ENCODE measurements at regions not wholly inside any gene's neighbourhood (a gene's known extent, or its start where the extent isn't known, plus 50 kb on each side); places are given as distances from the start of the nearest gene placed in this dataset.
"Not testable (repeated sequence)": the region's sequence is repeated elsewhere in the genome, so short reads cannot be mapped to it uniquely, and the experiment has no call there.

DNA sequence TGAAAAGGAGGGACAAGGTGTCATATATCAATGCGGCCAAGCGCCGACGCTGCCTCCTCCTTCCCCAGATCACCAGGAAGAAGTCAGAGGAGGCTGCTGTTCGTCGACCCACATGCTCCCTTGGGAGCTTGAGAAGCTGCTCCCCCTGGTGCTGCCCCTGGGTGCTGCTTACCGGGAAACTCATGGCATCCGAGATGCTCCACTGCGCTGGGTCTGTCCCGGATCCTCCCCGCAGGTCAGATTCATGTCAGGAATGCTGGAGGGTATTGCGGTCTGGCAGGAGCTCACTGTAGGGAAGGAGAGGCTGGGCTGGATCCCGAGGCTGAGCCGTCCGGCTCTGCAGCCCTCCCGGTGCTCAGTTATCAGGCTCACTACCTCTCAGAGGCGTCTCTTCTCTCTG, 123.7 kb upstream of the FAM20C start:
- Histone ChIP-seq H3K9ac (ENCODE audit: low read depth in 2 of 2, low read length in 2 of 2) (no peak overlapping the region), H3K4me3 (no peak overlapping the region), H3K36me3 (no peaks in the 10 kb centered on the region), H3K4me1 (no peaks in the 10 kb centered on the region), H3K9me3 (no peaks in the 10 kb centered on the region), H3K27me3 (no peaks in the 10 kb centered on the region), H3K27ac (no peak overlapping the region)
- intact Hi-C loops (cut with DNase I): no loop called here
- DNase-seq: no peak
- TF ChIP-seq, protein P1, sequence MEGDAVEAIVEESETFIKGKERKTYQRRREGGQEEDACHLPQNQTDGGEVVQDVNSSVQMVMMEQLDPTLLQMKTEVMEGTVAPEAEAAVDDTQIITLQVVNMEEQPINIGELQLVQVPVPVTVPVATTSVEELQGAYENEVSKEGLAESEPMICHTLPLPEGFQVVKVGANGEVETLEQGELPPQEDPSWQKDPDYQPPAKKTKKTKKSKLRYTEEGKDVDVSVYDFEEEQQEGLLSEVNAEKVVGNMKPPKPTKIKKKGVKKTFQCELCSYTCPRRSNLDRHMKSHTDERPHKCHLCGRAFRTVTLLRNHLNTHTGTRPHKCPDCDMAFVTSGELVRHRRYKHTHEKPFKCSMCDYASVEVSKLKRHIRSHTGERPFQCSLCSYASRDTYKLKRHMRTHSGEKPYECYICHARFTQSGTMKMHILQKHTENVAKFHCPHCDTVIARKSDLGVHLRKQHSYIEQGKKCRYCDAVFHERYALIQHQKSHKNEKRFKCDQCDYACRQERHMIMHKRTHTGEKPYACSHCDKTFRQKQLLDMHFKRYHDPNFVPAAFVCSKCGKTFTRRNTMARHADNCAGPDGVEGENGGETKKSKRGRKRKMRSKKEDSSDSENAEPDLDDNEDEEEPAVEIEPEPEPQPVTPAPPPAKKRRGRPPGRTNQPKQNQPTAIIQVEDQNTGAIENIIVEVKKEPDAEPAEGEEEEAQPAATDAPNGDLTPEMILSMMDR (IDR thresholded peaks at IDR 0.05): no peak

DNA sequence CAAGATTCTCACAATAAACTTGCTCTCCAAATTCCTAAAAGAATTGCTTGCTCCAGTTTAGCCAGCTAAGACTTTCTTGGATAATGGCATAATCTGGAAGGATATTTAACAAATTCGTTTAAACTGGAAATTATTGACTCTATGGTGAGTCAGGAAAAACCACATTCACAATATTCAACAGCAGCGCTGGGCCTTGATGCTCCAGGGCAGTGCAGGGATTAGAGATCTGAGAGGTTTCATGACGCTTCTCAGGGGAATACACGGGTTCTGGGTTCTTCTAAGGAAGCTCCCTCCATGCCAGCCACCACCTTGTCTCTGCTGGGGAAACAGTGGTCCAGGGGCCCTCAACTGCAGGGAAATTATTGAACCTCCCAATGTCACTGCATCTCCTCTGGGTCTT, 123.3 kb upstream of the FAM20C start:
- H3K4me1 ChIP-seq; H3K27me3 ChIP-seq; intact Hi-C loops (cut with DNase I); H3K9ac ChIP-seq (ENCODE audit: low read depth in 2 of 2, low read length in 2 of 2); H3K27ac ChIP-seq; H3K36me3 ChIP-seq; DNase-seq; H3K9me3 ChIP-seq; H3K4me3 ChIP-seq: not testable (repeated sequence)

DNA sequence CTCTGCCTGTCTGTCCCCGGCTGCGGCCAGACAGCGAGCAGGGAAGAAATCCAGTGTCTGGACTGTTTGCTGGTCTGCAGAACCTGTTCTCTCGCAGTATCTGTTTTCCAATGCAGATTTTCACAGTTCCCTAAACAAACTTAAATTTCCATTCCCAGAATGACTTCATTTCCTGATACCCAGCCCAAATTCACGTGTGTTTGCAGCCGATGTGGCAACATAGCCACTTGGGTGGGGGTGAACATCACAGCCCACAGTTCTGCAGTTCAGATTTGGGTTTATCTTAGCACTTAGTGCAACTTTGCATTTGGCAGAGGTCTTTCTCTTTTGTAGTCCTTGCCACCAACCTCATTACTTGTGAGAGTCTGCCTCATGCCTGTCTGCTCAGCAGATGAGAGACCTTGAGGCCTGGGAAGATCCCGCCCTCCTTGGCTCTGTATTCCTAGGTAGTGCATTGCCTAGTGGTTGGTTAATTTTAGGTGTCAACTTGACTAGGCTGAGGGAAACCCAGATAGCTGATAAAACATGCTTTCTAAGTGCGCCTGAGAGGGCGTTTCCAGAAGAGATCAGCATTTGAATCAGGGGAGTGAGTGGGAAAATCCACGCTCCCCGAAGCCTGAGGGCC, 122.8 kb upstream of the FAM20C start:
- H3K27ac ChIP-seq; H3K4me1 ChIP-seq; H3K36me3 ChIP-seq; H3K9ac ChIP-seq (ENCODE audit: low read depth in 2 of 2, low read length in 2 of 2); DNase-seq; H3K4me3 ChIP-seq; H3K9me3 ChIP-seq; intact Hi-C loops (cut with DNase I); H3K27me3 ChIP-seq: not testable (repeated sequence)

DNA sequence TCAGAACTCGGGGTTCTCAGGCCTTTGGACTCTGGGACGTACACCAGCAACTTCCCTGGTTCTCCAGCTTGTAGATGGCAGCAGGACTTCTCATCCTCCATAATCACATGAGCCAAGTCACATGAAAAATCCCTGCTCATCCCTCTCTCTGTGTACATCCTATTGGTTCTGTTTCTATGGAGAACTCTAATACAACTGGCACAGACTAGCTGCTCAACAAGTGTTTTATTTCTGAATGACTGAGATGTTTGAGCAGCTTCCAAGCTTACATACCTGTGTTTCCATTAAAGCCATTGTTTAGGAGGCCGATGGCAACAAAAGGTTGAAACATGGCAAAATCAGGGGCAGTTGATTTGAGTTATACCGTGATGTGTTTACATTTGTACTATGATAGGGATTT, 122.2 kb upstream of the FAM20C start:
- H3K4me1 ChIP-seq; H3K27me3 ChIP-seq; H3K9me3 ChIP-seq; H3K4me3 ChIP-seq; H3K36me3 ChIP-seq; H3K27ac ChIP-seq; DNase-seq; intact Hi-C loops (cut with DNase I); H3K9ac ChIP-seq (ENCODE audit: low read depth in 2 of 2, low read length in 2 of 2): not testable (repeated sequence)

- H3K9ac ChIP-seq (ENCODE audit: low read depth in 2 of 2, low read length in 2 of 2); H3K27me3 ChIP-seq; H3K4me1 ChIP-seq; H3K36me3 ChIP-seq; intact Hi-C loops (cut with DNase I); DNase-seq; H3K4me3 ChIP-seq; H3K9me3 ChIP-seq; H3K27ac ChIP-seq: not testable (repeated sequence)
Observed at GRCh38 chr7:70989-71388, 121.4 kb upstream of the FAM20C start.

- H3K4me1 ChIP-seq; H3K9me3 ChIP-seq; intact Hi-C loops (cut with DNase I); H3K4me3 ChIP-seq; H3K36me3 ChIP-seq; H3K27ac ChIP-seq; DNase-seq; H3K27me3 ChIP-seq; H3K9ac ChIP-seq (ENCODE audit: low read depth in 2 of 2, low read length in 2 of 2): not testable (repeated sequence)
Observed at GRCh38 chr7:72266-73057, 119.9 kb upstream of the FAM20C start.

GRCh38 chr7:73058-73331, 119.4 kb upstream of the FAM20C start:
- H3K4me1 ChIP-seq; DNase-seq; intact Hi-C loops (cut with DNase I); H3K27ac ChIP-seq; H3K4me3 ChIP-seq; H3K27me3 ChIP-seq; H3K36me3 ChIP-seq; H3K9ac ChIP-seq (ENCODE audit: low read depth in 2 of 2, low read length in 2 of 2); H3K9me3 ChIP-seq: not testable (repeated sequence)

DNA sequence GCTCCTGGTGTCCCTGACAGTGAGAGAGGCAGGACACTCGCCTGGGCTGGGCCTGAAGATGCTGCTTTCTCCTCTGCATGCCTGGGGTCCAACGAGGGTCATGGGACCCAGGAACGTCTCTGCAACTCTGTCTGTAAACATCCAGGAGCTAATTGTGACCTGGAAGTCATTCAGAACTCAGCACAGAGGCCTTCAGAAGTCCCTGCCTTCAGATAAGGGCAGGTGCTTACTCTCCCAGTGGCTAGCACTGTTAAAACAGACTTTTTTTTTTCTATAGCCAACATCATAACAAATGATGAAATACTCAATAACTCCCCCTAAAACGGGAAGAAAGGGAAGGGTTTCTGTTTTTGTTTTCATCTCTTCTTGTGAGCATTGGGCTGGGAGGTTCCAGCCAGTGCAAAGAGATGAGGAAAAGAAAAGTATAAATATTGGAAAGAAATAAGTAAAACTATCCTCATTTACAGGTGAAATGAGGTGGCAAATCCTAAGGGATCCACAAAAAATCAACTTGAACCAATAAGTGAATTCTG, 118.3 kb upstream of the FAM20C start:
- H3K27me3 ChIP-seq; H3K9ac ChIP-seq (ENCODE audit: low read depth in 2 of 2, low read length in 2 of 2); H3K4me3 ChIP-seq; H3K27ac ChIP-seq; intact Hi-C loops (cut with DNase I); H3K4me1 ChIP-seq; H3K36me3 ChIP-seq; H3K9me3 ChIP-seq; DNase-seq: not testable (repeated sequence)

DNA sequence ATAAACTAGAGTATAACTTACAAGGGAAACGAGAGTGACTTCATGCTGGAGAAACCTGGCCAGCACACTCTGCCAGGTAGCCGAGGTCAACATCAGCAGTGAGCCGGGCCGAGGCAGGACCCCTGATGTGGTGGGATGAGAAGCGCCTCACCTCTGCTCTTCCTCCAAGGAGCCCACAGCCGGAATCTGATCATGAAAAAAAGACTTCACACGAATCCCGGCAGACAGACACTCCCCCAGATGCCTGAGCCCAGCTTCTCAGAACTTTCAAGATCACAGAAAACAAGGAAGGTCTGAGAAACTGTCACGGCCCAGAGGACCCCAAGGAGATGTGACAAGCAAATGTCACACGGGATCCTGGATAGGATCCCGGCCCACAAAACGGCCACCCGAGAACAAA, 116.9 kb upstream of the FAM20C start:
- intact Hi-C loops (cut with DNase I); DNase-seq: not testable (repeated sequence)

DNA sequence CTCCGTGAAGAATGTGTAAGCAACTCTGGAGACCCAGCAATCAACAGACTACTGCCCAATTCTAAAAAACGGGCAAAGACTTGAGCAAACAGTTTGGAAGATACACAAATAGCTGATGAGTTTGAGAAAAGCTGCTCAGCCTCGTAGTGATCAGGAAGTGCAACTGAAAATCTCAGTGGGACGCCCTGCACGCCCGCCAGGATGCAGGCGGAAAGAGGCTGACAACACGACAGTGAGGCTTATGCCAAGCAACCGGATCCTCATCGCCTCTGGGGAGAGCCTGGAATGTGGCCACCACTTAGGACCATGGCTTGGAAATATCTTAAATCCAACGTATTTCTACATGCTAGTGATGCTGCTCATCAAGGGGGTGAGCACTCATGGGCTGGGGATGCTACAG, 116.2 kb upstream of the FAM20C start:
- H3K4me1 ChIP-seq; H3K9ac ChIP-seq (ENCODE audit: low read depth in 2 of 2, low read length in 2 of 2): not testable (repeated sequence)

More for the DNA sequence above, 116.9 kb upstream of the FAM20C start:
- not testable (repeated sequence) for H3K27me3 ChIP-seq; H3K9ac ChIP-seq (ENCODE audit: low read depth in 2 of 2, low read length in 2 of 2); H3K9me3 ChIP-seq; H3K36me3 ChIP-seq; H3K27ac ChIP-seq; H3K4me3 ChIP-seq; H3K4me1 ChIP-seq

DNA sequence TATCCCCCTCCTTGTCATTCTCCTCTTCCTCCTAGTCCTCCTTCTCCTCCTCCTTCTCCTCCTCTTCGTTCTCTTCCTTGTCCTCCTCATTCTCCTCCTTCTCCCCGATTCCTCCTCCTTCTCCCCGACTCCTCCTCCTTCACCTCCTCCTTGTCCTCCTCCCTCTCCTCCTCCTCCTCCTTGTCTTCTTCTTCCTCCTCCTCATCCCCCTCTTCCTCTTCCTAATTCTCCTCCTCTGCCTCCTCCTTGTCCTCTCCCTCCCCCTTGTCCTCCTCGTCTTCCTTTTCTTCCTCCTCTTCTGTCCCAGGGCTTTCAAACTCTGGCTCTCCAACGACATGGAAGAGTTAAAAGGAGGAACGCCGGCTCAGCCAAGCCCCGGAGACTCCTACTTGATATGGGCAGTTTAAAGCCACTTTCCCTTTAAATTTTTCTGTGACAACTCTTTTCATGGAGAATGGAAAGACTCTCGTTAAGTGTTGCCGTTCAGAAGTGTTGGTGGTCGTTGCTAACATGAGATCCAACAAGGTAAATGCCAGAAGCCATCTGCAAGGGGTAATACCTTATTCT, 115.5 kb upstream of the FAM20C start:
- H3K4me1 ChIP-seq; H3K4me3 ChIP-seq; H3K27me3 ChIP-seq; H3K27ac ChIP-seq; H3K9ac ChIP-seq (ENCODE audit: low read depth in 2 of 2, low read length in 2 of 2); DNase-seq; H3K9me3 ChIP-seq; intact Hi-C loops (cut with DNase I); H3K36me3 ChIP-seq: not testable (repeated sequence)

More for the DNA sequence above, 116.2 kb upstream of the FAM20C start:
- H3K36me3 ChIP-seq; H3K4me3 ChIP-seq; H3K9me3 ChIP-seq; intact Hi-C loops (cut with DNase I); DNase-seq; H3K27ac ChIP-seq; H3K27me3 ChIP-seq: not testable (repeated sequence)

- H3K4me3 ChIP-seq; H3K27me3 ChIP-seq; H3K9me3 ChIP-seq; H3K36me3 ChIP-seq; H3K27ac ChIP-seq; H3K9ac ChIP-seq (ENCODE audit: low read depth in 2 of 2, low read length in 2 of 2); DNase-seq; intact Hi-C loops (cut with DNase I); H3K4me1 ChIP-seq: not testable (repeated sequence)
Observed at GRCh38 chr7:78862-79261, 113.5 kb upstream of the FAM20C start.

Measured in colonic mucosa (tissue), 4 donors.